ENCODE measurements at regions not wholly inside any gene's neighbourhood (a gene's known extent, or its start where the extent isn't known, plus 50 kb on each side); places are given as distances from the start of the nearest gene placed in this dataset.

DNA sequence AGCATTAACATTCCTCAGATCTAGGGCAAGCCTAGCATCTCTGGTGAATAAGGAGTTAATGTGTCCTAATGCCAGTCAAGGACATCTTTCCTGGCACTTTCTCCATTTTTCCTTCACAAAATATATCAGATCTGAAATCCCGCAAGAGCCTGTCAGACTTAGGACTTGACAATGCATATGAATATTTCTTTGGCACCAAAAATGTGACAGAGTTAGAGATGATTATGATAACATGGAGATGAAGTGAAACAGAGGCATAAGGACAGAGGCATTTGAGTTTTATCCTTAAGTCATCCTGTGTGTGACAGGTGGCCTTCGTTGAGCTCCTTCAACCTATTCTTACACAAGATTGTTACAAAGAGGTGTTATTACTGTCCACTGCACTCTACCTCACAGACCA lies 388.0 kb downstream of the EMP1 start:
- intact Hi-C loops (cut with micrococcal nuclease), result no loop called here
- no peak overlapping the region for H3K4me3 Mint-ChIP-seq
- peaks cover 6% of the 10 kb centered on the region for H3K4me1 Mint-ChIP-seq
- no peaks in the 10 kb centered on the region for H3K36me3 Mint-ChIP-seq (ENCODE audit: low read depth)
- no peak overlapping the region for H3K27ac Mint-ChIP-seq
- H3K9me3 Mint-ChIP-seq, result no peaks in the 10 kb centered on the region
- no peaks in the 10 kb centered on the region for H3K27me3 Mint-ChIP-seq
- DNase-seq, result no peak

DNA sequence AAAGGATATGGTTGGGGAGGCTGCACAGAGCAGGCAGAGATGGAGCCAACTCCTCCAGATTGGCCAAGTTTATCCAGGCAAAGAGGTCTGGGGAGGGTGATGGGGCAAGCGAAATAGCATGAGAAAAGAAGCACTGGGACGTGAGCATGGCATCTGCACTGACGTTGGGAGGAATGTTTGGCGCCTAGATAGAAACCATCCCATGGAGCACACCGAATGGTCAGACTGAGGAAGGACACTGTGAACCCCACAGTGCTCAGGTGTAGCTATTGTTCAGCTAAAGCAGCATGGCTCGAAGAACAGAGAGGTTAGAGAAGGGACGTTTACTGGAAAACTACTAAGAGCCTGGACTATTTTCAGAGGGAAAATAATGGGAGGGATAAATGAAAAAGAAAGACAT lies 387.1 kb downstream of the EMP1 start:
- Mint-ChIP-seq H3K27ac (no peak overlapping the region), H3K4me3 (no peak overlapping the region), H3K9me3 (no peaks in the 10 kb centered on the region), H3K27me3 (no peaks in the 10 kb centered on the region), H3K36me3 (ENCODE audit: low read depth) (no peaks in the 10 kb centered on the region), H3K4me1 (peaks cover 6% of the 10 kb centered on the region)
- no peak for DNase-seq
- intact Hi-C loops (cut with micrococcal nuclease), result no loop called here

- Mint-ChIP-seq H3K36me3 (ENCODE audit: low read depth) (no peaks in the 10 kb centered on the region), H3K9me3 (no peaks in the 10 kb centered on the region), H3K4me3 (no peak overlapping the region), H3K27ac (no peak overlapping the region), H3K4me1 (peaks cover 3% of the 10 kb centered on the region), H3K27me3 (no peaks in the 10 kb centered on the region)
- DNase-seq, result no peak
- intact Hi-C loops (cut with micrococcal nuclease), result no loop called here
Observed at GRCh38 chr12:13582421-13582820, 385.9 kb downstream of the EMP1 start.

DNA sequence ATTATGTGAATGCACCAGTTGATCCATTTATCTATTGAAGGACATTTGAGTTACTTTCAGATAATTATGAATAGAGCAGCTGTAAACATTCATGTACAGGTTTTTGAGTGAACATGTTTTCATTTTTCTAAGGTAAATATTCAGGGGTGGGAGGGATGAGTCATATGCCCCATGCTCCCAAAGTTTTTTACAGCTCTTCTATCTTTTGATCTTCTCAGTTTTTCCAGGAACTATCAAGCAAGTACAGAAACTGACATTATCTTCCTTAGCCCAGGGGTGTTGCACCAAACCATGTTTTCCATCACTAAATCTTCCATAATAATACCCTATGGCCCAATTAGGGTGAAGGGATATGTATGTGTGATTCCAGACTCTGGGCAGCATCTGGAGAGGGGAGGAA lies 384.5 kb downstream of the EMP1 start:
- Mint-ChIP-seq H3K9me3 (no peaks in the 10 kb centered on the region), H3K4me1 (peaks cover 3% of the 10 kb centered on the region), H3K27ac (no peak overlapping the region), H3K4me3 (no peak overlapping the region), H3K27me3 (no peaks in the 10 kb centered on the region), H3K36me3 (ENCODE audit: low read depth) (no peaks in the 10 kb centered on the region)
- intact Hi-C loops (cut with micrococcal nuclease), result no loop called here
- DNase-seq, result no peak

- peaks cover 3% of the 10 kb centered on the region for H3K4me1 Mint-ChIP-seq
- intact Hi-C loops (cut with micrococcal nuclease), result no loop called here
- H3K4me3 Mint-ChIP-seq, result no peak overlapping the region
- no peak overlapping the region for H3K27ac Mint-ChIP-seq
- H3K9me3 Mint-ChIP-seq, result no peaks in the 10 kb centered on the region
- no peaks in the 10 kb centered on the region for H3K27me3 Mint-ChIP-seq
- H3K36me3 Mint-ChIP-seq (ENCODE audit: low read depth), result no peaks in the 10 kb centered on the region
- DNase-seq, result no peak
Observed at GRCh38 chr12:13580206-13580605, 383.7 kb downstream of the EMP1 start.

DNA sequence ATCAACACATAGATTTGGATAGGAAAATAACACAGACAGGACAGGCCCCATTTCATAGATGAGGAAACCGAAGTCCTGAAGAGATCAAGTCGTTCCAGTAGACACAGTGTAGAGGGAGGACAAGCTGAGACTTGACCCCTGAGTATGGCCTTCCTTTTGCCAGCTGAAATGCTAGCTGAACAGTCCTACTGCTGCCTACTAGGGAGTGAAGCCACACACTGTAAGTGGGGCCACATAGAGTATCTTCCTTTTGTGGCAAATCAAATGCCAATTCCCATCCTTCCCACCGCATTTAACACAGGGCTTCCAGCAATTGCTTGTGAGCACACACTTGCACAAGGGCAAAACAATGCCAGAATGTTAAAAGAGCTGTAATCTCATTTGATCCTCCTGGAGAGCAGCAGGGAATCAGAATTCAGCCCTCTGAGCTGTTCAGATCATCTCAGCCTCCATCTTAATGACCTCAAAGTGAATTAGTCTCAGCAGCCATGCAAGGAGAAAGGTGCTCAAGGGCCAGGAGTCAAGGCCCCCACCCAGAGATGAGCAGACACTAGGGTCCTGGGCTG lies 380.5 kb downstream of the EMP1 start:
- intact Hi-C loops (cut with micrococcal nuclease), result no loop called here
- H3K27me3 Mint-ChIP-seq, result no peaks in the 10 kb centered on the region

GRCh38 chr12:13573698-13574321 lies 377.3 kb downstream of the EMP1 start:
- intact Hi-C loops (cut with micrococcal nuclease), result no loop called here

More for the DNA sequence above, 380.5 kb downstream of the EMP1 start:
- H3K9me3 Mint-ChIP-seq, result no peaks in the 10 kb centered on the region
- no peak for DNase-seq
- H3K36me3 Mint-ChIP-seq (ENCODE audit: low read depth), result no peaks in the 10 kb centered on the region
- H3K27ac Mint-ChIP-seq, result no peak overlapping the region
- H3K4me1 Mint-ChIP-seq, result peaks cover 3% of the 10 kb centered on the region
- H3K4me3 Mint-ChIP-seq, result no peak overlapping the region

GRCh38 chr12:13571035-13571434 lies 374.5 kb downstream of the EMP1 start:
- intact Hi-C loops (cut with micrococcal nuclease), result no loop called here

More at GRCh38 chr12:13573698-13574321, 377.3 kb downstream of the EMP1 start:
- no peak overlapping the region for H3K4me3 Mint-ChIP-seq
- H3K27me3 Mint-ChIP-seq, result peaks cover 4% of the 10 kb centered on the region
- no peaks in the 10 kb centered on the region for H3K4me1 Mint-ChIP-seq
- no peaks in the 10 kb centered on the region for H3K9me3 Mint-ChIP-seq
- H3K36me3 Mint-ChIP-seq (ENCODE audit: low read depth), result no peaks in the 10 kb centered on the region
- DNase-seq, result no peak
- H3K27ac Mint-ChIP-seq, result no peak overlapping the region

GRCh38 chr12:13570005-13570694 lies 373.6 kb downstream of the EMP1 start:
- Mint-ChIP-seq H3K36me3 (ENCODE audit: low read depth) (no peaks in the 10 kb centered on the region), H3K27me3 (peaks cover 4% of the 10 kb centered on the region), H3K9me3 (no peaks in the 10 kb centered on the region), H3K4me3 (no peak overlapping the region), H3K4me1 (no peaks in the 10 kb centered on the region), H3K27ac (no peak overlapping the region)
- intact Hi-C loops (cut with micrococcal nuclease), result no loop called here
- DNase-seq, result no peak

More at GRCh38 chr12:13571035-13571434, 374.5 kb downstream of the EMP1 start:
- no peaks in the 10 kb centered on the region for H3K9me3 Mint-ChIP-seq
- no peak overlapping the region for H3K27ac Mint-ChIP-seq
- no peaks in the 10 kb centered on the region for H3K36me3 Mint-ChIP-seq (ENCODE audit: low read depth)
- H3K27me3 Mint-ChIP-seq, result peaks cover 4% of the 10 kb centered on the region
- DNase-seq, result no peak
- no peaks in the 10 kb centered on the region for H3K4me1 Mint-ChIP-seq
- H3K4me3 Mint-ChIP-seq, result no peak overlapping the region

DNA sequence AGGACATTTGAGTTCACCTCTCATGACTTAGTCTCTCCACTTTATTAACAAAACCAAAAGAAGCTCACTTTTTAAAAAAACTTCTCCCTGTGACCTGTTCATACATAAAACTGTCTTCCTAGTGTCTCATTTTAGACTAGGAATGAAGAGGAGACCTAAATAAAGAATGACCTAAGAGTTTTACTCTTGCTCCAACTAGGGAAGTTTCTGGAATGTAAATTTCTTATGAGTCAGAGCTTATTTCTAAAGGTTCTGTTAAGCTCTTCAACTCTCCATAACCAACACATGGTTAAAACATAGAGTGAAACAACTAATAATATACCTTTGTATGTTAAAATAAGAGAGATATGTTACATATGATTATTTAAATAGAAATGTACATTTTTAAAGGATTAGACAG lies 369.8 kb downstream of the EMP1 start:
- no peaks in the 10 kb centered on the region for H3K9me3 Mint-ChIP-seq
- intact Hi-C loops (cut with micrococcal nuclease), result no loop called here
- DNase-seq, result no peak
- peaks cover 4% of the 10 kb centered on the region for H3K27me3 Mint-ChIP-seq
- no peak overlapping the region for H3K4me3 Mint-ChIP-seq
- H3K4me1 Mint-ChIP-seq, result no peaks in the 10 kb centered on the region
- H3K36me3 Mint-ChIP-seq (ENCODE audit: low read depth), result no peaks in the 10 kb centered on the region
- no peak overlapping the region for H3K27ac Mint-ChIP-seq

- H3K4me3 Mint-ChIP-seq, result no peak overlapping the region
- H3K36me3 Mint-ChIP-seq (ENCODE audit: low read depth), result no peaks in the 10 kb centered on the region
- H3K27ac Mint-ChIP-seq, result no peak overlapping the region
- H3K27me3 Mint-ChIP-seq, result no peaks in the 10 kb centered on the region
- no peak for DNase-seq
- intact Hi-C loops (cut with micrococcal nuclease), result no loop called here
- no peaks in the 10 kb centered on the region for H3K9me3 Mint-ChIP-seq
- H3K4me1 Mint-ChIP-seq, result no peaks in the 10 kb centered on the region
Observed at GRCh38 chr12:13564266-13564810, 367.8 kb downstream of the EMP1 start.

- no peak for DNase-seq
- Mint-ChIP-seq H3K4me1 (no peaks in the 10 kb centered on the region), H3K27ac (no peak overlapping the region), H3K27me3 (no peaks in the 10 kb centered on the region), H3K4me3 (no peak overlapping the region), H3K36me3 (ENCODE audit: low read depth) (no peaks in the 10 kb centered on the region), H3K9me3 (no peaks in the 10 kb centered on the region)
- intact Hi-C loops (cut with micrococcal nuclease), result no loop called here
Observed at GRCh38 chr12:13563743-13564125, 367.2 kb downstream of the EMP1 start.

DNA sequence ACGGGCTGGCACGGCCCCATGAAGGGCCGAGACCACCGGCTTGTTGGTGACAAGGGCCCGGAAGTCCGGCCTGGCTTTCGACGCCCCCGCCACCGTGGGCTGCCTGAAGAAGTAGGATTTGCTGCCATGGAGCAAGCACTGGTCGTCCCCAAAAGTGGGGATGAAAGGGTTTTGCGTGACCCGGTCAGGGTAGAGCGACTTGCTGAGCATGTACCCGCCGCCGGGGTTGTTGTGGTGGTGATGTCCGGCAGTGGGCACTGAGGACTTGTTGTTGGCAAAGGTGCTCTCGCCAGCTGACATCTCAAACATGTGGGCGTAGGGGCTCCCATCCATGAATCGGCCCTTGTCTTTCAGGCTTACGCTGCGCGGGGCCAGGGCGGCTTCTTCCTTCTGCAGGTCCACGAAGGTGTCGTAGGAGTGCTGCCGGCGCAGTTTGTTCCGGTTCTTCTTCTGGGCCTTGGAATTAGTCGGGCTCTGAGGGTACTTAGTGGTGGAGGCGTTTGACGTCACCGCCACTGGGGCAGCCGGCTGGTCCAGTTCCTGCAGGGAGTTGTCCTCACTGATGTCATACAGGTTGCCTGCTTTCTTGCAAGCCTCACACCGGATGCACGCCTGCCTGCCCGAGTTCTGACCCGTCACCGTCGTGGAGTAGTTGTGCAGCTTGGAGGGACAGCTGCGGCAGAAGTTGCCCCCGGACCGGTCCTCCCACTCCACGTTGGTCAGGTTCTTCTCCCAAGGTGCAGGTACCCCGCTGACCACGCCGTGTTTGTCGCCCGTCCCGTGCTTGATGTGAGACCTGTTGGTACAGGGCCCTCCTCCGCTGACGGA lies 366.6 kb downstream of the EMP1 start:
- H3K27ac Mint-ChIP-seq, result no peak overlapping the region
- no peaks in the 10 kb centered on the region for H3K9me3 Mint-ChIP-seq
- H3K4me1 Mint-ChIP-seq, result no peaks in the 10 kb centered on the region
- H3K4me3 Mint-ChIP-seq, result no peak overlapping the region
- H3K27me3 Mint-ChIP-seq, result no peaks in the 10 kb centered on the region
- DNase-seq, result no peak
- intact Hi-C loops (cut with micrococcal nuclease), result no loop called here
- H3K36me3 Mint-ChIP-seq (ENCODE audit: low read depth), result no peaks in the 10 kb centered on the region

DNA sequence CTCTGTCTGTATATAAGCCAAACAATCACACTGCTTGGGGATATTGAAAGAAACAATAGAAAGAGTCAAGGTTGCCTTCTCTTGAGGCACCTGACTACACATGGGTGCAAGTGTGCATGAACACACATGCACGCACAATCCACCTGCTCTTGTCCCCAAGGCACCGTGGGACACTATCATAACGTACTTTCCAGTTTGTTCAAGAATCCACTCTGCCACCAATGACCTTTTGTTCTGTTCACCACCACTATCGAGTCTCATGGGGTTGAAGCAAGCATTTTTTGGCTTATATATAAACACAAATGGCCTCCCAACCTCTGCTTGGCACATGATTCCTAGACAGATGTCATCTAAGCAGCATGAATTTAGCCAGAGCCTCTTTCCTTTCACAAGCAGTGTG lies 365.4 kb downstream of the EMP1 start:
- Mint-ChIP-seq H3K27me3 (no peaks in the 10 kb centered on the region), H3K4me3 (no peak overlapping the region), H3K9me3 (no peaks in the 10 kb centered on the region), H3K27ac (no peak overlapping the region), H3K36me3 (ENCODE audit: low read depth) (no peaks in the 10 kb centered on the region), H3K4me1 (no peaks in the 10 kb centered on the region)
- intact Hi-C loops (cut with micrococcal nuclease), result no loop called here
- DNase-seq, result no peak

Measured in activated CD4-positive, alpha-beta T cell treated with anti-CD3 and anti-CD28 coated beads, Interleukin-2, amount 10 ng/mL, durations not matched to agents 24 days and 14 days (primary cell).